OCI-LY1 (cell line): ENCODE measurements at regions not wholly inside any gene's neighbourhood (a gene's known extent, or its start where the extent isn't known, plus 50 kb on each side); places are given as distances from the start of the nearest gene placed in this dataset.

Experiments used
- CTCF ChIP-seq: fragments of 200-600 bp; sonication (generic), shearing (Covaris generic); IDR thresholded peaks from 2 replicates; pipeline ENCODE4 v1.5.1; 2017; ENCODE audit warnings: mild to moderate bottlenecking, antibody characterized with exemption, low read length, moderate library complexity, mixed read lengths
- EZH2 ChIP-seq: fragments of 200-600 bp; sonication (generic), shearing (Covaris generic); IDR thresholded peaks from 2 replicates; pipeline ENCODE4 v1.8.0; 2017; ENCODE audit warnings: borderline replicate concordance, mixed run types, mild to moderate bottlenecking, antibody characterized with exemption, low read length, moderate library complexity, mixed read lengths

GRCh38 chr5:67291671-67292070 is 95.1 kb upstream of the CD180 start:
- TF ChIP-seq EZH2, result no peak
- no peak for TF ChIP-seq CTCF
